Ectodermal cell (in vitro differentiated cells): ENCODE measurements at regions not wholly inside any gene's neighbourhood (a gene's known extent, or its start where the extent isn't known, plus 50 kb on each side); places are given as distances from the start of the nearest gene placed in this dataset.
"Not testable (repeated sequence)": the region's sequence is repeated elsewhere in the genome, so short reads cannot be mapped to it uniquely, and the experiment has no call there.

Experiments used
- H3K27ac ChIP-seq: 2 replicates; pipeline ENCODE4 v1.7.0; 2013; ENCODE audit warnings: mild to moderate bottlenecking, low read depth, low read length; ENCODE audit not compliant: insufficient read depth, poor library complexity, severe bottlenecking
- H3K27me3 ChIP-seq: 2 replicates; pipeline ENCODE4 v1.7.0; 2013; ENCODE audit warnings: mild to moderate bottlenecking, low read length; ENCODE audit not compliant: insufficient read depth, control insufficient read depth, poor library complexity, severe bottlenecking
- H3K36me3 ChIP-seq: one replicate; pipeline ENCODE4 v1.7.0; 2013; ENCODE audit warnings: low read length; ENCODE audit not compliant: control insufficient read depth, insufficient read depth
- H3K4me1 ChIP-seq: one replicate; pipeline ENCODE4 v1.7.0; 2013; ENCODE audit warnings: low read length; ENCODE audit not compliant: control insufficient read depth, insufficient read depth
- H3K4me3 ChIP-seq: 2 replicates; pipeline ENCODE4 v1.7.0; 2013; ENCODE audit warnings: low read depth, low read length, control low read depth; ENCODE audit not compliant: insufficient read depth
- H3K9me3 ChIP-seq: 2 replicates; pipeline ENCODE4 v1.7.0; 2013; ENCODE audit warnings: mild to moderate bottlenecking, low read length, moderate library complexity; ENCODE audit not compliant: control insufficient read depth
- WGBS, 2 experiments: methylation state at CpG; one replicate each; pipeline ENCODE4 v1.1.7; 2013; ENCODE audit warnings: missing lambda C conversion rate in 2 of 2; 5-methylcytosine and 5-hydroxymethylcytosine counted together

DNA sequence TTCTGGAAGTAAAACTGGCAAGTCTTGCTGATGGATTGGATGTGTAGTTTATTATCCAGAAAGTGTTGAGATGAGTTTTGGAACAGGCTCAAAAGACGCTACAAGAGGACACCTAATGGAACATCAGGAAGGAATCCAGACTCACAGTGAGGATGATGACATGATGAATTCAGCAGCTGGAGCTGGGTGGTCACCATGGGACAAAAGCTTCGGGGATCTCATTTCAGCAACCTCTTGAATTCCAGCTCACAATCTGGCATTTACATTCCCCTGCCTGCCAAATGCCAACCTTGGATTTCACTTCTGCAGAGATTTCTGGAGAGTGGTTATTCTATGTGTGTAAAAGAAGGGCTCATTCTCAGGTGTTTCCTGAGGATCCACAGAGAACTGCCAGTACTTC lies 288.0 kb upstream of the TMTC4 start:
- H3K4me1 ChIP-seq = no peaks in the 10 kb centered on the region
- H3K36me3 ChIP-seq = no peaks in the 10 kb centered on the region
- H3K9me3 ChIP-seq = no peaks in the 10 kb centered on the region
- WGBS, 2 experiments = 85 to 92% methylated on average over 2 of the region's 2 CpGs
- H3K27me3 ChIP-seq = no peaks in the 10 kb centered on the region
- no peak overlapping the region for H3K27ac ChIP-seq
- no peak overlapping the region for H3K4me3 ChIP-seq

DNA sequence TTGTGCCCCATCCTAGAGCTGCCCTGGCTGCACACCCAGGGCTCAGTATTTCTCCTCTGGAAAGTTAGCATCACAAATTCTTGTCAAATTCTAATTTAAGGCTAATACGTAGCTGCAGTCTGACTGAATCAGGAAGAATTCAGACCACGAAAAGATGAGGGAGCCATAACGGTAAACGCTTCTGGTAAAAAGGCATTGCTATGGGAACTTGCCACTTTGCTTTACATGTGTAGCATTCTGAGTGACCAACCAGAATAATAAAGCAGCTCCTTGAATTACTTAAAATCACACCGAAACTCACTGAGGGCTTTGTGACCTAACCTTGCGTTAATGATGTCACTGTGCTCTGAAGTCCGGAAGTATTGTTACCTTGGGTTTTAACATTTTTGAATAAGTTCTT lies 286.6 kb upstream of the TMTC4 start:
- Histone ChIP-seq H3K4me3 (no peak overlapping the region), H3K27ac (no peak overlapping the region), H3K9me3 (no peaks in the 10 kb centered on the region), H3K27me3 (no peaks in the 10 kb centered on the region), H3K36me3 (no peaks in the 10 kb centered on the region), H3K4me1 (no peaks in the 10 kb centered on the region)
- 95 to 96% methylated on average over 6 to 7 of the region's 7 CpGs for WGBS, 2 experiments

DNA sequence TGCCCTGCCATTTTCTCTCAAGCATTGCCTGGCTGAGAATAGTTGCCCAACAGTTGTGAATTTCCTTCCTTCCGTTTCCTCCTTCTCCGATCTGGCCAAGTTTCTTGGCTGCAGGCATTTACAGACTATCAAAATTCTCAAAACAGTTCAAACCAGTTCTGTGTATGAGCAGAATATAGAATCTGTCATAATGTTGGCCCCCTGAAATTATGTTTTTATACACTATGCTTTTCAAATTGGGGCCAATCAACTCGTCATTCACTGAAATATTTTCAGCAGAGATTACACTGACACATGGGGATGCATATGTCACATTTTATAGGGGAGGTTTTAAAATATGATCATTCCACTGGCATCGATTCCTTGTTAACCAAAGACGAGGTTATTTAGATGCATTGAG lies 284.2 kb upstream of the TMTC4 start:
- Histone ChIP-seq H3K36me3 (no peaks in the 10 kb centered on the region), H3K4me3 (no peak overlapping the region), H3K4me1 (no peaks in the 10 kb centered on the region), H3K27me3 (no peaks in the 10 kb centered on the region), H3K27ac (no peak overlapping the region), H3K9me3 (no peaks in the 10 kb centered on the region)
- WGBS, 2 experiments = 83 to 97% methylated on average over 5 of the region's 5 CpGs

DNA sequence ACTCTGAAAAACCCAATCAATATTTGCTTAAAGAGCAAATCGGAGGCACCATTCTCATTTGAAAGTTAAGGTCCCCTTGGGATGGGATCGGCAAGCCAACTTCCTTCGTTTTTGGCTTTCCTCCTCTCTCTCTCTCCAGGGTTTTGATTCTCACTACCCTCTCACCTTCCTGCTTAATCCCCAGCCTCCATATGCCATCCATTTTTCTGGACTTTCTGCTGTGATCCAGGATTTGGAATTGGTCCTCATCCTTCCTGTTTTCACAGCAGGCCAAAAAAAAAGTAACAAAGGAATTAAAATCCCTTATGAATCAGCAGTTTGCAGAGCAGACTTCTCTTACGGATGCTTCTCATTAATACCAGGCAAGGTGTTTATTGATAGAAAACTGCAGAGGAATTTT lies 283.1 kb upstream of the TMTC4 start:
- H3K4me1 ChIP-seq = no peaks in the 10 kb centered on the region
- no peak overlapping the region for H3K27ac ChIP-seq
- no peaks in the 10 kb centered on the region for H3K36me3 ChIP-seq
- H3K27me3 ChIP-seq = no peaks in the 10 kb centered on the region
- no peak overlapping the region for H3K4me3 ChIP-seq
- H3K9me3 ChIP-seq = no peaks in the 10 kb centered on the region
- WGBS, 2 experiments = 91 to 94% methylated on average over 4 of the region's 4 CpGs

DNA sequence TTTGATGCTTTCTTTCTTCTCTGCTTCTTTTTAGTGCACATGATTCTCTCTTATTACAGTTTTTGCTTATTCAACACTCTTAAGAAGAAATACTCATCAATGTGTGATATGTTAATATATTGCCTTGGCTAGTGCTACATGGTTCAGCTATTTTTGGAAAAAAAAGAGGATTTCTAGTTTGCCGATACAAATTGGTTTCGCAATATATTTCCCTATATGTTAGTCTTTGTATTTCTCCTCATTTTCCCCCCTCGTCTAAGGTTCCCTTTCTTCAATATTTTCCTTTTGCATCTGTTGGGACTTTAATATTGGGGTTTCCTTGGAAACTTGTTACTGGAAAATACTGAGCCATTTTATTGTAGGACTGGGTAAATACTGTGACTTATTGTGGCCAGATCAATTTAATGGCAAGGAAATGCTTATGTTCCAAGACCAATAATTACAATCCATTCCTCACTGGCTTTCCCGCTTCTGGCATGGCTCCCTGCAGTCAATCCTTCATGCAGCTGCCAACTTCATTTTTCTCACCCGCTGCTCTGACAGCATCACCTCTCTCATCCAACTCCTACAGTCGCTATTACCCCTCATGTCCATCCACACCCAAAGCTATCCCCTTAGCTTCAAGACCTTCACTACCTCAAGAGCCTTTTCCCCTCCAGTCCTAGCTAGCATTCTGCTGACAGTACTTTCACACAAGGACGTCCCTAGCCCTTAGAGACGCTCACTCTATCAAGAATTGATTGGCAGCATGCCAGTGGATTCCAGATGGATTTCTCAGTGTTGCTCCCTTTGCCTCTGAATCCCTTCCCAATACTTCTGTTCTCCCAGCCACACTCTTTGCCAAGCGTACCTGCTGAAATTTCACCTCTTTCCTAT lies 280.1 kb upstream of the TMTC4 start:
- no peaks in the 10 kb centered on the region for H3K27me3 ChIP-seq
- H3K27ac ChIP-seq = no peak overlapping the region
- no peaks in the 10 kb centered on the region for H3K36me3 ChIP-seq
- 91 to 93% methylated on average over 7 to 9 of the region's 9 CpGs for WGBS, 2 experiments
- H3K4me1 ChIP-seq = no peaks in the 10 kb centered on the region
- H3K4me3 ChIP-seq = no peak overlapping the region
- no peaks in the 10 kb centered on the region for H3K9me3 ChIP-seq

DNA sequence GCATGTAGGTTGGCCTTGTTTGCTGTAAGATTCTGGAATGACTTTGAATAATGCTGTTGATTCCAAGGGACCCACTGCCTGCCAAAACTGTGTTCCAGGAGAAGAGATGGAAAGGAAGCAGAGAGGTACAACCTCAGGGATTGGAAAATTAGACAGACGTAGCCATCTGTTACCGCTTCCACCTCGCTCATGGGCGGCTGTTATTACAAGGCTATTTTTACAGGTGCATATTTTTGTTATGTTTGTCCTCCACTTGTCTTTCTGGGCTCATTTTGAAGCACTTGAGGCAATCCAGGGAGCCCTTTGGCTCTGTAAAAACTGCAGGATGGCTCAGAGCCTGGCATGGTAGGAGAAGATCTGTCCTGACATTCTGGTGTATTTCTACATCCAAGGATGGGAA lies 276.4 kb upstream of the TMTC4 start:
- Histone ChIP-seq H3K9me3 (no peaks in the 10 kb centered on the region), H3K36me3 (no peaks in the 10 kb centered on the region), H3K27me3 (no peaks in the 10 kb centered on the region), H3K27ac (no peak overlapping the region), H3K4me3 (no peak overlapping the region), H3K4me1 (no peaks in the 10 kb centered on the region)
- 95% methylated on average over 4 of the region's 4 CpGs for WGBS, 2 experiments

DNA sequence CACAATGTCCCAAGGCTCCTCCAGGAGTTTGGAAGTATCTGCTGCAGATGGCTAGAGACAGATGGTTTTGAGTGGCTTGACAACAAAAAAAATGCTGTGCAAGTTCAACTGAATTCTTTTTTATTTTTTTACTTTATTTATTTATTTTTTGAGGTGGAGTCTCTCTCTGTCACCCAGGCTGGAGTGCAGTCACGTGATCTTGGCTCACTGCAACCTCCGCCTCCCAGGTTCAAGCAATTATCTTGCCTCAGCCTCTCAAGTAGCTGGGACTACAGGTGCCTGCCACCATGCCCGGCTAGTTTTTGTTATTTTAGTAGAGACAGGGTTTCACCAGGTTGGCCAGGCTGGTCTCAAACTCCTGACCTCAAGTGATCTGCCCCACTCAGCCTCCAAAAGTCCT lies 274.3 kb upstream of the TMTC4 start:
- H3K9me3 ChIP-seq, H3K36me3 ChIP-seq, H3K27me3 ChIP-seq, H3K4me3 ChIP-seq, H3K4me1 ChIP-seq, H3K27ac ChIP-seq: not testable (repeated sequence)
- 93 to 97% methylated on average over 3 of the region's 3 CpGs for WGBS, 2 experiments

- H3K27ac ChIP-seq = no peak overlapping the region
- no peak overlapping the region for H3K4me3 ChIP-seq
- no peaks in the 10 kb centered on the region for H3K4me1 ChIP-seq
- H3K9me3 ChIP-seq = no peaks in the 10 kb centered on the region
- H3K36me3 ChIP-seq = no peaks in the 10 kb centered on the region
- WGBS, 2 experiments = 94 to 98% methylated on average over 4 of the region's 4 CpGs
- H3K27me3 ChIP-seq = no peaks in the 10 kb centered on the region
These were observed 272.0 kb upstream of the TMTC4 start for GRCh38 chr13:100946588-100946987.

GRCh38 chr13:100944791-100945345 lies 270.3 kb upstream of the TMTC4 start:
- no peak overlapping the region for H3K27ac ChIP-seq
- H3K4me1 ChIP-seq = no peaks in the 10 kb centered on the region
- no peaks in the 10 kb centered on the region for H3K36me3 ChIP-seq
- no peak overlapping the region for H3K4me3 ChIP-seq
- H3K9me3 ChIP-seq = no peaks in the 10 kb centered on the region
- H3K27me3 ChIP-seq = no peaks in the 10 kb centered on the region
- 89 to 90% methylated on average over 5 of the region's 5 CpGs for WGBS, 2 experiments

- 91% methylated on average over 1 of the region's 1 CpG; no CpG with 5 or more reads in 1 of the 2 experiments for WGBS, 2 experiments
- no peak overlapping the region for H3K4me3 ChIP-seq
These were observed 268.1 kb upstream of the TMTC4 start for GRCh38 chr13:100942742-100943141.

More at GRCh38 chr13:100942742-100943141, 268.1 kb upstream of the TMTC4 start:
- Histone ChIP-seq H3K9me3 (no peaks in the 10 kb centered on the region), H3K27ac (no peak overlapping the region), H3K36me3 (no peaks in the 10 kb centered on the region), H3K4me1 (no peaks in the 10 kb centered on the region), H3K27me3 (no peaks in the 10 kb centered on the region)
